ENCODE measurements at regions not wholly inside any gene's neighbourhood (a gene's known extent, or its start where the extent isn't known, plus 50 kb on each side); places are given as distances from the start of the nearest gene placed in this dataset.
"Not testable (repeated sequence)": the region's sequence is repeated elsewhere in the genome, so short reads cannot be mapped to it uniquely, and the experiment has no call there.

DNA sequence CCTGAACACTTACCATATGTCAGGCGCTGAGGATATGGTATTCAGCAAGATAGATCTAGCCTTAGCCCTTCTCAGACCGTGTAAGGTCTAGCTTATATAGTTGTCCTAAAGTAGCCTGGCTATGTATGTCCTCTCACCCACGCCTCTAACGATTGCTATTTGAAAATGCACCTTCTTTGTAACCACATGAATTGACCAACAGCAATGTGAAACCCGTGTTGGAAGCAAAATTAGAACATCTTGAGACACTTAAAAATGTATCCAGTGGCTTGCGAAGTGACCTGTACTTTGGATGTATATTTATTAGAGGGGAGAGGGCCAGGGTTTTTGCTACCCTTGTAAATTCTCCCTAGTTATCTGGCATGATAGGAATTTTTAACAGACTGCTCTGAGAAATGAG lies 860.0 kb upstream of the ZEB2 start:
- Histone ChIP-seq H3K27ac (ENCODE audit: low read length) (no peak overlapping the region), H3K36me3 (ENCODE audit: control insufficient read depth, insufficient read depth, low read length) (no peaks in the 10 kb centered on the region), H3K4me1 (ENCODE audit: control insufficient read depth, insufficient read depth, low read length) (no peaks in the 10 kb centered on the region), H3K4me3 (ENCODE audit: low read depth in 2 of 2, low read length in 2 of 2) (no peak overlapping the region), H3K9me3 (ENCODE audit: control insufficient read depth, insufficient read depth, low read depth, low read length) (no peaks in the 10 kb centered on the region), H3K27me3 (ENCODE audit: control insufficient read depth, insufficient read depth, low read length) (no peaks in the 10 kb centered on the region)
- in situ Hi-C loops (cut with HindIII; ENCODE audit: low pct_unique_long_range_greater_than_20kb, low sequenced_read_pairs) (no loop called here), intact Hi-C loops (cut with micrococcal nuclease; ENCODE audit: unreplicated experiment) (no loop called here)
- ATAC-seq, result no peak
- no TSS peak for BruUV-seq (replicated peaks)
- DNase-seq (ENCODE audit: low read depth, low spot score), result no peak
- no peak for TF ChIP-seq POLR2AphosphoS5 (IDR thresholded peaks at IDR 0.05; ENCODE audit: low read depth, low read length)
- TF ChIP-seq, protein P1, sequence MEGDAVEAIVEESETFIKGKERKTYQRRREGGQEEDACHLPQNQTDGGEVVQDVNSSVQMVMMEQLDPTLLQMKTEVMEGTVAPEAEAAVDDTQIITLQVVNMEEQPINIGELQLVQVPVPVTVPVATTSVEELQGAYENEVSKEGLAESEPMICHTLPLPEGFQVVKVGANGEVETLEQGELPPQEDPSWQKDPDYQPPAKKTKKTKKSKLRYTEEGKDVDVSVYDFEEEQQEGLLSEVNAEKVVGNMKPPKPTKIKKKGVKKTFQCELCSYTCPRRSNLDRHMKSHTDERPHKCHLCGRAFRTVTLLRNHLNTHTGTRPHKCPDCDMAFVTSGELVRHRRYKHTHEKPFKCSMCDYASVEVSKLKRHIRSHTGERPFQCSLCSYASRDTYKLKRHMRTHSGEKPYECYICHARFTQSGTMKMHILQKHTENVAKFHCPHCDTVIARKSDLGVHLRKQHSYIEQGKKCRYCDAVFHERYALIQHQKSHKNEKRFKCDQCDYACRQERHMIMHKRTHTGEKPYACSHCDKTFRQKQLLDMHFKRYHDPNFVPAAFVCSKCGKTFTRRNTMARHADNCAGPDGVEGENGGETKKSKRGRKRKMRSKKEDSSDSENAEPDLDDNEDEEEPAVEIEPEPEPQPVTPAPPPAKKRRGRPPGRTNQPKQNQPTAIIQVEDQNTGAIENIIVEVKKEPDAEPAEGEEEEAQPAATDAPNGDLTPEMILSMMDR (IDR thresholded peaks at IDR 0.05), result no peak
- no peak for TF ChIP-seq TCF7L2 (IDR thresholded peaks at IDR 0.05; ENCODE audit: low read depth, low read length)
- TF ChIP-seq SIN3A (IDR thresholded peaks at IDR 0.05; ENCODE audit: borderline replicate concordance, insufficient read depth, low read depth, low read length), result no peak
- TF ChIP-seq, protein P2, sequence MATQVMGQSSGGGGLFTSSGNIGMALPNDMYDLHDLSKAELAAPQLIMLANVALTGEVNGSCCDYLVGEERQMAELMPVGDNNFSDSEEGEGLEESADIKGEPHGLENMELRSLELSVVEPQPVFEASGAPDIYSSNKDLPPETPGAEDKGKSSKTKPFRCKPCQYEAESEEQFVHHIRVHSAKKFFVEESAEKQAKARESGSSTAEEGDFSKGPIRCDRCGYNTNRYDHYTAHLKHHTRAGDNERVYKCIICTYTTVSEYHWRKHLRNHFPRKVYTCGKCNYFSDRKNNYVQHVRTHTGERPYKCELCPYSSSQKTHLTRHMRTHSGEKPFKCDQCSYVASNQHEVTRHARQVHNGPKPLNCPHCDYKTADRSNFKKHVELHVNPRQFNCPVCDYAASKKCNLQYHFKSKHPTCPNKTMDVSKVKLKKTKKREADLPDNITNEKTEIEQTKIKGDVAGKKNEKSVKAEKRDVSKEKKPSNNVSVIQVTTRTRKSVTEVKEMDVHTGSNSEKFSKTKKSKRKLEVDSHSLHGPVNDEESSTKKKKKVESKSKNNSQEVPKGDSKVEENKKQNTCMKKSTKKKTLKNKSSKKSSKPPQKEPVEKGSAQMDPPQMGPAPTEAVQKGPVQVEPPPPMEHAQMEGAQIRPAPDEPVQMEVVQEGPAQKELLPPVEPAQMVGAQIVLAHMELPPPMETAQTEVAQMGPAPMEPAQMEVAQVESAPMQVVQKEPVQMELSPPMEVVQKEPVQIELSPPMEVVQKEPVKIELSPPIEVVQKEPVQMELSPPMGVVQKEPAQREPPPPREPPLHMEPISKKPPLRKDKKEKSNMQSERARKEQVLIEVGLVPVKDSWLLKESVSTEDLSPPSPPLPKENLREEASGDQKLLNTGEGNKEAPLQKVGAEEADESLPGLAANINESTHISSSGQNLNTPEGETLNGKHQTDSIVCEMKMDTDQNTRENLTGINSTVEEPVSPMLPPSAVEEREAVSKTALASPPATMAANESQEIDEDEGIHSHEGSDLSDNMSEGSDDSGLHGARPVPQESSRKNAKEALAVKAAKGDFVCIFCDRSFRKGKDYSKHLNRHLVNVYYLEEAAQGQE (IDR thresholded peaks at IDR 0.05; ENCODE audit: insufficient read depth in 1 of 2, low read depth in 2 of 2, low read length in 1 of 2), result no peak
- ChIA-PET POLR2A (no interaction called here), CTCF (no interaction called here)

DNA sequence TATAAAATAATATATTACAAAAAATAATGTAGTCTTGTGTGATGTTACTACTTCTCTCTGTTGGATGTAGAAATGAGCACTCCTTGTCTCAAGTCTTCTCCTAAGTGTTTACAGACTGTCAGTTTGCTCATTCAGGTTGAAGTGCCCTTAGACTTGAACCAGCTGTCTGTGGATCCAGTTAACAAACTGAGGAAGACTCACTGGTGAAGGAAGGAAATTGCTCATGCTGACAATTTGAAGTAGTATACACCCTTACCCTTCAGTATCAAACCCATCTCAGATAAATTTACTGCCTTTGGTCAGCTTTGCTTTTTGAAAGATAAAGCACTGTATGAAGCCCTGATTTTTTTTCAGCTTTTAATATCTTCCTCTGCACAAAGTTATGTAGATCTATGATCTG lies 854.2 kb upstream of the ZEB2 start:
- Histone ChIP-seq H3K9me3 (ENCODE audit: control insufficient read depth, insufficient read depth, low read depth, low read length) (no peaks in the 10 kb centered on the region), H3K4me1 (ENCODE audit: control insufficient read depth, insufficient read depth, low read length) (no peaks in the 10 kb centered on the region), H3K27me3 (ENCODE audit: control insufficient read depth, insufficient read depth, low read length) (no peaks in the 10 kb centered on the region), H3K27ac (ENCODE audit: low read length) (no peak overlapping the region), H3K4me3 (ENCODE audit: low read depth in 2 of 2, low read length in 2 of 2) (no peak overlapping the region), H3K36me3 (ENCODE audit: control insufficient read depth, insufficient read depth, low read length) (no peaks in the 10 kb centered on the region)
- intact Hi-C loops (cut with micrococcal nuclease; ENCODE audit: unreplicated experiment), result no loop called here
- ATAC-seq, result no peak
- TF ChIP-seq SIN3A (IDR thresholded peaks at IDR 0.05; ENCODE audit: borderline replicate concordance, insufficient read depth, low read depth, low read length), result no peak
- TF ChIP-seq, protein P1 (IDR thresholded peaks at IDR 0.05), result no peak
- no peak for TF ChIP-seq POLR2AphosphoS5 (IDR thresholded peaks at IDR 0.05; ENCODE audit: low read depth, low read length)
- TF ChIP-seq, protein P2 (IDR thresholded peaks at IDR 0.05; ENCODE audit: insufficient read depth in 1 of 2, low read depth in 2 of 2, low read length in 1 of 2), result no peak
- no peak for TF ChIP-seq TCF7L2 (IDR thresholded peaks at IDR 0.05; ENCODE audit: low read depth, low read length)
- ChIA-PET CTCF (no interaction called here), POLR2A (no interaction called here)
- DNase-seq (ENCODE audit: low read depth, low spot score), result no peak
- in situ Hi-C loops (cut with HindIII; ENCODE audit: low pct_unique_long_range_greater_than_20kb, low sequenced_read_pairs), result no loop called here
- BruUV-seq (replicated peaks), result no TSS peak

DNA sequence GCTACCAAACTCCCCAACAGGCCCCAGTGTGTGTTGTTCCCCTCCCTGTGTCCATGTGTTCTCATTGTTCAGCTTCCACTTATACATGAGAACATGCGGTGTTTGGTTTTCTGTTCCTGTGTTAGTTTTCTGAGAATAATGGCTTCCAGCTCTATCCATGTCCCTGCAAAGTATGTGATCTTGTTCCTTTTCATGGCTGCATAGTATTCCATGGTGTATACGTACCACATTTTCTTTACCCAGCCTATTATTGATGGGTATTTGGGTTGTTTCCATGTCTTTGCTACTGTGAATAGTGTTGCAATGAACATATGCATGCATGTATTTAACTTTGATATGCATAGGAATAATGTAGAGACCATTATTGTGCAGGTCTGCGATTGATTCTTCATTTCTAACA lies 847.4 kb upstream of the ZEB2 start:
- POLR2A ChIA-PET; in situ Hi-C loops (cut with HindIII; ENCODE audit: low pct_unique_long_range_greater_than_20kb, low sequenced_read_pairs): not testable (repeated sequence)

More for the DNA sequence above, 847.4 kb upstream of the ZEB2 start:
- DNase-seq (ENCODE audit: low read depth, low spot score); H3K36me3 ChIP-seq (ENCODE audit: control insufficient read depth, insufficient read depth, low read length); H3K9me3 ChIP-seq (ENCODE audit: control insufficient read depth, insufficient read depth, low read depth, low read length); ATAC-seq; CTCF ChIA-PET; H3K4me1 ChIP-seq (ENCODE audit: control insufficient read depth, insufficient read depth, low read length); BruUV-seq (replicated peaks); H3K4me3 ChIP-seq (ENCODE audit: low read depth in 2 of 2, low read length in 2 of 2); intact Hi-C loops (cut with micrococcal nuclease; ENCODE audit: unreplicated experiment); H3K27me3 ChIP-seq (ENCODE audit: control insufficient read depth, insufficient read depth, low read length); H3K27ac ChIP-seq (ENCODE audit: low read length): not testable (repeated sequence)
